ENCODE measurements at regions not wholly inside any gene's neighbourhood (a gene's known extent, or its start where the extent isn't known, plus 50 kb on each side); places are given as distances from the start of the nearest gene placed in this dataset.

GRCh38 chr9:18396102-18396728 lies 77.7 kb upstream of the ADAMTSL1 start (continued):
- no peak for TF ChIP-seq ZNF558 (CRISPR knock-in tag; IDR thresholded peaks at IDR 0.05; ENCODE audit: borderline replicate concordance)
- TF ChIP-seq MATR3 (CRISPR knock-in tag; IDR thresholded peaks at IDR 0.05), result no peak
- TF ChIP-seq LCORL (IDR thresholded peaks at IDR 0.05), result no peak
- no peak for TF ChIP-seq LCORL (CRISPR knock-in tag; IDR thresholded peaks at IDR 0.05)
- TF ChIP-seq PAF1 (CRISPR knock-in tag; IDR thresholded peaks at IDR 0.05), result no peak
- TF ChIP-seq, protein P1, sequence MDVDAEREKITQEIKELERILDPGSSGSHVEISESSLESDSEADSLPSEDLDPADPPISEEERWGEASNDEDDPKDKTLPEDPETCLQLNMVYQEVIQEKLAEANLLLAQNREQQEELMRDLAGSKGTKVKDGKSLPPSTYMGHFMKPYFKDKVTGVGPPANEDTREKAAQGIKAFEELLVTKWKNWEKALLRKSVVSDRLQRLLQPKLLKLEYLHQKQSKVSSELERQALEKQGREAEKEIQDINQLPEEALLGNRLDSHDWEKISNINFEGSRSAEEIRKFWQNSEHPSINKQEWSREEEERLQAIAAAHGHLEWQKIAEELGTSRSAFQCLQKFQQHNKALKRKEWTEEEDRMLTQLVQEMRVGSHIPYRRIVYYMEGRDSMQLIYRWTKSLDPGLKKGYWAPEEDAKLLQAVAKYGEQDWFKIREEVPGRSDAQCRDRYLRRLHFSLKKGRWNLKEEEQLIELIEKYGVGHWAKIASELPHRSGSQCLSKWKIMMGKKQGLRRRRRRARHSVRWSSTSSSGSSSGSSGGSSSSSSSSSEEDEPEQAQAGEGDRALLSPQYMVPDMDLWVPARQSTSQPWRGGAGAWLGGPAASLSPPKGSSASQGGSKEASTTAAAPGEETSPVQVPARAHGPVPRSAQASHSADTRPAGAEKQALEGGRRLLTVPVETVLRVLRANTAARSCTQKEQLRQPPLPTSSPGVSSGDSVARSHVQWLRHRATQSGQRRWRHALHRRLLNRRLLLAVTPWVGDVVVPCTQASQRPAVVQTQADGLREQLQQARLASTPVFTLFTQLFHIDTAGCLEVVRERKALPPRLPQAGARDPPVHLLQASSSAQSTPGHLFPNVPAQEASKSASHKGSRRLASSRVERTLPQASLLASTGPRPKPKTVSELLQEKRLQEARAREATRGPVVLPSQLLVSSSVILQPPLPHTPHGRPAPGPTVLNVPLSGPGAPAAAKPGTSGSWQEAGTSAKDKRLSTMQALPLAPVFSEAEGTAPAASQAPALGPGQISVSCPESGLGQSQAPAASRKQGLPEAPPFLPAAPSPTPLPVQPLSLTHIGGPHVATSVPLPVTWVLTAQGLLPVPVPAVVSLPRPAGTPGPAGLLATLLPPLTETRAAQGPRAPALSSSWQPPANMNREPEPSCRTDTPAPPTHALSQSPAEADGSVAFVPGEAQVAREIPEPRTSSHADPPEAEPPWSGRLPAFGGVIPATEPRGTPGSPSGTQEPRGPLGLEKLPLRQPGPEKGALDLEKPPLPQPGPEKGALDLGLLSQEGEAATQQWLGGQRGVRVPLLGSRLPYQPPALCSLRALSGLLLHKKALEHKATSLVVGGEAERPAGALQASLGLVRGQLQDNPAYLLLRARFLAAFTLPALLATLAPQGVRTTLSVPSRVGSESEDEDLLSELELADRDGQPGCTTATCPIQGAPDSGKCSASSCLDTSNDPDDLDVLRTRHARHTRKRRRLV (CRISPR knock-in tag; IDR thresholded peaks at IDR 0.05), result no peak
- no peak for TF ChIP-seq ZNF598 (CRISPR knock-in tag; IDR thresholded peaks at IDR 0.05; ENCODE audit: borderline replicate concordance)
- no peak for TF ChIP-seq ZNF20 (CRISPR knock-in tag; IDR thresholded peaks at IDR 0.05)
- no peak for TF ChIP-seq ZNF275 (CRISPR knock-in tag; IDR thresholded peaks at IDR 0.05; ENCODE audit: borderline replicate concordance)

Data from HepG2 (cell line).